C4-2B (cell line): ENCODE measurements at regions not wholly inside any gene's neighbourhood (a gene's known extent, or its start where the extent isn't known, plus 50 kb on each side); places are given as distances from the start of the nearest gene placed in this dataset.

Experiments
- H3K27ac ChIP-seq: fragments of 450-650 bp; 2 replicates; pipeline ENCODE4 v1.5.1; 2017
- ZFX ChIP-seq: fragments of 450-650 bp; IDR thresholded peaks from 2 replicates; pipeline ENCODE4 v1.6.1; 2017
- TF ChIP-seq, protein P1 (sequence below): fragments of 450-650 bp; conservative IDR thresholded peaks from 2 replicates; pipeline ENCODE4 v1.5.1; 2017; ENCODE audit warnings: mild to moderate bottlenecking

- TF ChIP-seq ZFX, result no peak
- TF ChIP-seq, protein P1, sequence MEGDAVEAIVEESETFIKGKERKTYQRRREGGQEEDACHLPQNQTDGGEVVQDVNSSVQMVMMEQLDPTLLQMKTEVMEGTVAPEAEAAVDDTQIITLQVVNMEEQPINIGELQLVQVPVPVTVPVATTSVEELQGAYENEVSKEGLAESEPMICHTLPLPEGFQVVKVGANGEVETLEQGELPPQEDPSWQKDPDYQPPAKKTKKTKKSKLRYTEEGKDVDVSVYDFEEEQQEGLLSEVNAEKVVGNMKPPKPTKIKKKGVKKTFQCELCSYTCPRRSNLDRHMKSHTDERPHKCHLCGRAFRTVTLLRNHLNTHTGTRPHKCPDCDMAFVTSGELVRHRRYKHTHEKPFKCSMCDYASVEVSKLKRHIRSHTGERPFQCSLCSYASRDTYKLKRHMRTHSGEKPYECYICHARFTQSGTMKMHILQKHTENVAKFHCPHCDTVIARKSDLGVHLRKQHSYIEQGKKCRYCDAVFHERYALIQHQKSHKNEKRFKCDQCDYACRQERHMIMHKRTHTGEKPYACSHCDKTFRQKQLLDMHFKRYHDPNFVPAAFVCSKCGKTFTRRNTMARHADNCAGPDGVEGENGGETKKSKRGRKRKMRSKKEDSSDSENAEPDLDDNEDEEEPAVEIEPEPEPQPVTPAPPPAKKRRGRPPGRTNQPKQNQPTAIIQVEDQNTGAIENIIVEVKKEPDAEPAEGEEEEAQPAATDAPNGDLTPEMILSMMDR, result no peak
- H3K27ac ChIP-seq, result no peak overlapping the region
These were observed 120.1 kb upstream of the TWIST2 start for GRCh38 chr2:238727585-238728329.

DNA sequence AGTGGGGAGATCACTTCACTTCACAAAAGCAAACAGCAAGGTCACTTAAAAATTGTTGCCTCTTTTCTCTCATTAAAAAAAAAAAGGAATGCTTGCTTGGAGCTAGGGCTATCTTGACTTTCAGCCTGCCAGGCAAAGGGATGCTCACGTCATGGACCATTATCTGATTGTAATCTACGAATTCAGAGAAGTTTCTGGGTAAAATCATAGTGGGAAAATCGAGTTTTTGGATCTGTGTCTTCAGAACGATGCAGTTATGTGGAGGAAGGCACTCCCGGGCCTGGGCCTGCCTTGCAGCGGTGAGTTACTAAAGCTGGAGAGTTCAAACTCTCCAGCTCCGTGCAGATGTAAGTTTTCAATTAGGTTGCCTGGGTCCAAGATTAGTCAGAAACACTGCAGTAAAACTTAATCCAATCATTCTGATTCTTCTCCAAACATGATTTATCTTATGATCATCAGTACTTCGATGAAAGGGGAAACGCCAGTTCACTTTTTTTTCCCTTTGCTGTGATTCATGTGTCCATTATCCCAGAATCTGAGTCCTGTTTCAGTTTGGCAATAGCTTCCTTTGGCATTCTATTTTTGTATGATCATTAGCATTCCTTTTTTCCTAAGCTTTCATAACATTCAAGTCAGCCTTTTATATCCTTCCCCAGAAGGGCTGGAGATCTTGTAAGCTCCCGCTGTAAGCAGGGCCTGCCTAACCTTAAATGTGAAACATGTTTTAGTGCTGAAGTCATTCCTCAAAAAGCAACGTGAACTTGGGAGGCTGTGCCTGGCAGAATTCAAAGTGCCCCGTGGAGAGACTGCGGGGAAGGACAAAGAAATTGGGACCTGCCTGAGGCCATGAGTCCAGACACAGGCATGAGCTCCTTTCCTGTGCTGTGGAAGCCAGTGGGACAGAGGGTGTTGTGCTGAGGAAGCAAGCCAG lies 119.3 kb upstream of the TWIST2 start:
- H3K27ac ChIP-seq, result no peak overlapping the region

DNA sequence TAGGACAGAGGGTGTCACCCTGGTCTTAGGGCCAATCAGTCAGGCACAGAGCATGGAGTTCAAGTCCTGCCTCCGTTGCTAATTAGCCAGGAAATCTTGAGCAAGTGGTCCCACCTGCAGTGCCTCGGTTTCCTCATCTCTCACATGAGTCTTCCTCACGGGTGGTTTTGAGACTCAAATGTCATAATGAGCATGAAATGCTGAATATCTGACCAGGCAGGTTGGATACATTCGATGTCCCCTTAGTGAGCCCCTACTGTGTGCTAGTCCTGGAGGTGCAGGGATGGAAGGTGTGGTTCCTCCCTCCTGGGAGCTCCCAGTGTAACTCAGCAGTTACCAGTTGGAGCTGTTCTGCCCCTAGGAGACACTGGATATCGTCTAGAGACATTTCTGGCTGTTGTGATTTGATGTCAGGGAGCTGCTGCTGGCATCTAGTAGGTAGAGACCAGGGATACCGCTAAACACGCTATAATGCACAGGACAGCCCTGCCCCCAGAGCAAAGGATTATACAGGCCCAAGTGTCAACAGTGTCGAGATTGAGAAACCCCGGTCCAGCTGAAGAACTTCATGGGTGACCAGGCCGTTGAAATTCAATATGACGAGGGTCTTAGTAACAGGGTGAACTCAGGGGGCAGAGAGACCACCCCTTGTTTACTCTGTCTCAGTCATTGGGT lies 118.5 kb upstream of the TWIST2 start:
- TF ChIP-seq, protein P1, result no peak
- no peak for TF ChIP-seq ZFX

More for the DNA sequence above, 119.3 kb upstream of the TWIST2 start:
- TF ChIP-seq, protein P1, result no peak
- TF ChIP-seq ZFX, result no peak

GRCh38 chr2:238730001-238730669 lies 117.8 kb upstream of the TWIST2 start:
- TF ChIP-seq, protein P1, result no peak
- TF ChIP-seq ZFX, result no peak
- no peak overlapping the region for H3K27ac ChIP-seq

More for the DNA sequence above, 118.5 kb upstream of the TWIST2 start:
- no peak overlapping the region for H3K27ac ChIP-seq

- no peak overlapping the region for H3K27ac ChIP-seq
- no peak for TF ChIP-seq ZFX
- TF ChIP-seq, protein P1, result no peak
These were observed 117.0 kb upstream of the TWIST2 start for GRCh38 chr2:238730881-238731280.

DNA sequence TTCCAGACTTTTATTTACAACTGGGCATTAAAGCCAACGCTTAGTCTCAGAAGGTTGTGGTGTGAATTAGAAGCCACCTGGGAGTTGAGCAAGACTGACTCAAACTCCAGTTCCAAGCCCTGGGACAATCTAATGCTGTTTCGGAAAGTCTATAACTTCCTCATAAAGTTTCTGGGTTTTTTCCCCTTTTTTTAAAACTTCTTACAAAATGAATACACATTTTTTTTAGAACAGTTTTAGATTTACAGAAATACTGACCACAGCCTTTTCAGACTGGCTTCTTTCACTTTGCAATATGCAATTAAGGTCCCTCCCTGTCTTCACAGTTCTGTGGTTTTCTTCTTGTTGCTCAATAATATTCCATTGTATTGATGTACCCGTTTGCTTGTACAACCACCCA lies 115.9 kb upstream of the TWIST2 start:
- H3K27ac ChIP-seq, result no peak overlapping the region
- no peak for TF ChIP-seq ZFX
- TF ChIP-seq, protein P1, result no peak
